ENCODE measurements at regions not wholly inside any gene's neighbourhood (a gene's known extent, or its start where the extent isn't known, plus 50 kb on each side); places are given as distances from the start of the nearest gene placed in this dataset.

GRCh38 chr12:105864901-105865300 is 273.9 kb downstream of the NUAK1 start:
- no peak for TF ChIP-seq CTCF (IDR thresholded peaks at IDR 0.05)
- no peak for TF ChIP-seq EP300 (IDR thresholded peaks at IDR 0.05)
- TF ChIP-seq POLR2A (IDR thresholded peaks at IDR 0.05) = no peak
